ENCODE measurements at regions not wholly inside any gene's neighbourhood (a gene's known extent, or its start where the extent isn't known, plus 50 kb on each side); places are given as distances from the start of the nearest gene placed in this dataset.
A peak's percentile ranks its signal among the peaks of the same experiment; 100 is the strongest.
"Not testable (repeated sequence)": the region's sequence is repeated elsewhere in the genome, so short reads cannot be mapped to it uniquely, and the experiment has no call there.

- no peak for DNase-seq
Measured at GRCh38 chr5:68114378-68115040, 101.0 kb upstream of the PIK3R1 start.

DNA sequence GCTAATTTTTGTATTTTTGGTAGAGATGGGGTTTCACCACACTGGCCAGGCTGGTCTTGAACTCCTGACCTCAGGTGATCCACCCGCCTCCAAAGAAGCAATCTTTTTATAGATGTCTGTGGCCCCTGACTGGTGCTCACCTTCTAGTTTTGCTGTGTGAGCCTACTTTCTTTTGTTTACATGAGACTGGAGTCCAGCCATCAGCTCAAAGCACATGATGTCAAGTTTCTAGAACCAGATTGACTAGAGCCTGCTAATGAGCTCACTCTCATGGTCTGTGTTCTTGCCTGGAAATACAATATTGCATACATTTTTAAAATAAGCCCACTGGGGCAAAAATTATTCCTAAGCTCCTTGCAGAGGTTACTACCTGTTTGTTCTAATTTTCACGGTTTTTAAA, 102.9 kb upstream of the PIK3R1 start:
- DNase-seq = no peak

DNA sequence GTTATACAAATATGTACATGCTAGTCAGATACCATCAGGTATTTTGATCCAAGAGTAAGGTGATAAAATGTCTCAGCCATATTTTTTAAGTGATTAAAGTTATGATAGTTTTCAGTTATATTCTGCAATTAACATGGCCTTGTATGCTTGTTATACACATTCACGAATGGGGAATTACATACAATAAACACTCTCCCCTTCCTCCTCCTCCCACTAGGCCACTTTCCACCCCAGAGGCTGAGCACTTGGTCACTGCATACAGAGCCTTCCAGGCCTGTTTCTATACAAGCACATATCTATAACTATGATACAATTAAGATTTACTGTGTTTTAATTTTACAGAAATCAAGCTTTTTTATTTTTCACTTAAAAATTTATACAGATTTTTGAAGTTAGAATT, 104.7 kb upstream of the PIK3R1 start:
- no peak for DNase-seq

GRCh38 chr5:68110264-68110663, 105.3 kb upstream of the PIK3R1 start:
- no peak for DNase-seq

DNA sequence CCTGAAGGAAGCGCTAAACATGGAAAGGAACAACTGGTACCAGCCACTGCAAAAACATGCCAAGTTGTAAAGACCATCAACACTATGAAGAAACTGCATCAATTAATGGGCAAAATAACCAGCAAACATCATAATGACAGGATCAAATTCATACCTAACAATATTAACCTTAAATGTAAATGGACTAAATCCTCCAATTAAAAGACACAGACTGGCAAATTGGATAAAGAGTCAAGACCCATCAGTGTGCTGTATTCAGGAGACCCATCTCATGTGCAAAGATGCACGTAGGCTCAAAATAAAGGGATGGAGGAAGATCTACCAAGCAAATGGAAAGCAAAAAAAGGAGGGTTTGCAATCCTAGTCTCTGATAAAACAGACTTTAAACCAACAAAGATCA, 111.3 kb upstream of the PIK3R1 start:
- not testable (repeated sequence) for DNase-seq

GRCh38 chr5:68103297-68103696, 112.3 kb upstream of the PIK3R1 start:
- not testable (repeated sequence) for DNase-seq

DNA sequence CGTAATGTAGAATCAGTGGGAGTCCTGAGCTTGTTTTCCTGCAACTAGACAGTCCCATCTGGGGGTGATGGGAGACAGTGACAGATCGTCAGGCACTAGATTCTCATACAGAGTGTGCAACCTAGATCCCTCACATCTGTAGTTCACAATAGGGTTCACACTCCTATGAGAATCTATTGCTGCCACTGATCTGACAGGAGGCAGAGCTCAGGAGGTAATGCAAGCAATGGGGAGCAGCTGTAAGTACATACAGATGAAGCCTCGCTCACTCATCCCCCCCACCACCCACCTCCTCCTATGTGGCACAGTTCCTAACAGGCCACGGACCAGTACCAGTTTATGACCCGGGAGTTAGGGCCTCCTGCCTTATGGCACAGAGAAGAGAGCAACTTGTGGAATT, 116.2 kb upstream of the PIK3R1 start:
- no peak for DNase-seq

DNA sequence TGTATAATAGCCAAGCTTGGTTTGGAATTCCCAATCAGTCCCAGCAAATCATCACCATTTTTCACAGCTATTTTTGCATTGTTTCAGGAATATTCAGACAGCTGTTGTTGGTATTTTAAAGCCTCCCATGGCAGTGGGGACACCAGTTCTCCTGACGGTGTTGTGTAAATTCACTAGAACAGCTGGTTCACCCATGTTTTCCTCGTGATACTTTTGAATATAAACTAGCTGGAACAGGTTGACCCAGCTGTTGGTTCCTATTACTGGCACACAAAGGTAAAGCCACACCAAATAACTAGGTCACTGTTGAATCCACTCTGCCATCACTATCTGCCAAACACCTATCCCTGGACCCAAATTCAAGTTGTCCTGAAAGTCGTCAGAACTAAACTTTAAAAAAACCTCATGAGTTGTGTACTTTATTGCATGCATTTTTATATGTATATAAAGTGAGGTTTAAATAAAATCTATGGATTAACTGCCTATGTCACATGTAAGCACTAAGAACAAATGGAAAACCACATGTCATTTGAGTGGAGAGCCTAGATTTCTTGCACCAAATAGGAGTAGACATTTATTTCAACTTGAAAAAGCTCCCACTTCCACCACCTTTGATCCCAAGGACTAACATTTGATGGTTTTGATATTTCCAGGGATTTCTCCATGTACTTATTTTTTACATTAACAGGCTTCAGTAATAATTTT, 121.9 kb upstream of the PIK3R1 start:
- no peak for DNase-seq

- no peak for DNase-seq
Measured at GRCh38 chr5:68088302-68088701, 127.3 kb upstream of the PIK3R1 start.

DNA sequence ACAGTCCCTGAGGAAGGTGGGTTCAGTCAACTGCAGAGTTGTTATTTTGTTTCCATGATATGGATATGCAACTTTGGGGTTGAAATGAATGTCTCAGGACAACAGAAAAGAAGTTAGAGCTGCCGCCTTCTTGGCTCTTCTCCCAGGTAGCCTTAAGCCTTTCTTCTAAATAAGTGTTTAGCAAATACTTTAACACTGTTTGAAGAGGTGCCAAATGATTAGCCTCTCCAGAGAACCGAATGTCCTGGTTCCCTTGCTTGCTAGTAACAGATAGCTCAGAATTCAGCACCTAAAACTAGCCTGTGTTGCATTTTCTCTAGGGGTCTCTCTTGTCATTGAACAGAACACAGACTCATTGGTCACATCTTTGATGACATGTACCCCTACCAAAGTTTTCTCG, 127.7 kb upstream of the PIK3R1 start:
- no peak for DNase-seq

DNA sequence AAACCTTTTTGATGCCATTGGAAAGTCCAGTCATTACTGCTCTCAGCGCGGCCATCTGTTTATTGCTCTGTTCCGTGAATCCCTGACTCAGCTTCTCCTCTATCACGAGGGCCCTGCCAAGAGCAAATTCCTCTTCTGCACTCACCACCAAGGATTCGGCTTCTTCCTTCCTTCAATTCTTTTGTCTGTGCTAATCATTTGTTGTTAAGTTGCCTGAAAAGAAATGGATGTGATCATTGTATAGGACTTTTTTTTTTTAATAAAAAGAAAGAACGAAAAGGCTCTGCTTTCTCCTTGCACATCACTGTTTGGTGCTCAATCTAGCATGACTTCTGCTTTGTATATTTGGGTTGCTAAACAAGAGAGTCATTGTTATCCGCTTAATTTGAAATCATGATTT, 128.7 kb upstream of the PIK3R1 start:
- DNase-seq = no peak

DNA sequence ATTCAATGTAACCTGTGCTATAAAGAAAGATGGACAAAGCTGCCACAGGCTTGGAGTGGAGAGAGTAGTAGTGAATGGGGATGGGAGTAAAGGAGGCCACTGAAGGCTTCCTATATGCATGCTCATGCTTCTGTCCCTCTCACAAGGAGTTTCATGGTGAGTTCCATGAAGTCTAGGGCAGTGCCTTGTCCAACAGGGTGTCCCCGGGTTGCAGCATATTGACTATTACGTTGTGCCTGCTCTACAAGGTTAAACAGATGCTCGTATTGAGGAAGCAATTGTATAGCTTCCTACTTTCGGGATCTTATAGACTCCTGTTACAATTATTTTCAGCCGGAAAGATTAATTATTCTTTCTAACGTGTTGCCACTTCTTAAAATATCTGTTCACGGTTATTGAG, 129.1 kb upstream of the PIK3R1 start:
- no peak for DNase-seq

DNA sequence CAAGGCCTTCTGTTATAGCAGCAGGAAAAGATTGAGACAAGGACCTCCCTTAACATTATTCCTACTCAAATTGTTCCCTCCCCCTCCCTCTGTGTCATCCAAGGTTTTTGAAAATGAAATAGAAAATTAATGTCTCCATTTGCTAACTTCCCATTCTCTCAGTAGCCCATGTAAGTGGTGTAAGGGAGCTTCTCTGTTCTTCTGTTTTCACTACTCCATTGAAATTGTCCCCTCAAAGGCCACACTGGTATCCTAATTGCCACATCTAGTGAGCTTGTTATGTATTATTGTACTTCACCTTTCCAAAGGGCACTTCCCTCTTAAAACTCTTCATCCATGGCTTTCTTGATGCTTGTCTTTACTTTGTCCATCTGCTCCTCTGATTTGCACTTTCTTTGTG, 131.2 kb upstream of the PIK3R1 start:
- peak in 1 of 2 donors; percentile 18 for DNase-seq

GRCh38 chr5:68080282-68081050, 135.1 kb upstream of the PIK3R1 start:
- peak in 1 of 2 donors; percentile 33 for DNase-seq

GRCh38 chr5:68077349-68077894, 138.1 kb upstream of the PIK3R1 start:
- DNase-seq = no peak

- no peak for DNase-seq
Measured at GRCh38 chr5:68074633-68075032, 140.9 kb upstream of the PIK3R1 start.

DNA sequence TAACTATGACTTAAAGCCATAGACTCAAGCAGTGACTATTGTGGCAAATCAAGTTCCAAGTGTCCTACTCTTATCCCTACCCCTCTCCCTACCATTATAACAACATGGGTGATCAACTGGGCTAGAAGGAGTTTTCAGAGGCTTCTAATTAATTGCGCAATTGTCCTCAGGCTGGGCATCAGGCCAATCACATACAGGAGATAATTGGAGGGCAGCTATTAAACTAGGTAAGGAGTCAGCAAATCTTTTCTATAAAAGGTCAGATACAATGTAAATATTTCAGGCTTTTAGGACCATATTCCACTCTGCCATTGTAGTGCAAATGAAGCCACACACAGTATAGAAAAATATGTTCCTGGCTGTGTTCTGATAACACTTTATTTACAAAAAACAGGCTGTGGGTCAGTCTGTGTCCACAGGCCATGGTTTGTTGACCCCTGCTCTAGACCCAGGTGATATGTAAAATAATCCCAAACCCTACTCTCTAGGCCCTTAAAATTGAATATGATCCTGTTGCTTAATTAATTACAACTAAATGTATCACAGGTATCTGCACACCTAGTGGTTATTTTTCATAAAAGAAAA, 141.4 kb upstream of the PIK3R1 start:
- DNase-seq = no peak

GRCh38 chr5:68071736-68072135, 143.8 kb upstream of the PIK3R1 start:
- DNase-seq = no peak

DNA sequence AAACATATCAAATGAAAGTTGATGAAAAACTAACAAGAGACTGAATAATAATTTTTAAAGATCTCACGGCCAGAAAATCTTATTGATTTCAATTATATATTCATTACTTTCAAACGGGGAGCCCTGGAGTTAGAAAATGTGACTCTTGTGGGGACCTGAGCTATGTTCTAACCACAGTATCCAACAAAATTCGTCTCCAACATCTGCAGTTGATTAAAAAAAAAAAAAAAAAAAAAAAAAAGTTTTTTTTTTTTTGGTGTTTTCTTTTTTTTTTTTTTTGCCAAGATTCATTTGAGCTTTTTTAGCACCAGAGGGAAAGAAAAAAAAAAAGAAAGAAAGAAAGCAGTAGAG, 144.3 kb upstream of the PIK3R1 start:
- no peak for DNase-seq

GRCh38 chr5:68070591-68071281, 144.8 kb upstream of the PIK3R1 start:
- DNase-seq = no peak

DNA sequence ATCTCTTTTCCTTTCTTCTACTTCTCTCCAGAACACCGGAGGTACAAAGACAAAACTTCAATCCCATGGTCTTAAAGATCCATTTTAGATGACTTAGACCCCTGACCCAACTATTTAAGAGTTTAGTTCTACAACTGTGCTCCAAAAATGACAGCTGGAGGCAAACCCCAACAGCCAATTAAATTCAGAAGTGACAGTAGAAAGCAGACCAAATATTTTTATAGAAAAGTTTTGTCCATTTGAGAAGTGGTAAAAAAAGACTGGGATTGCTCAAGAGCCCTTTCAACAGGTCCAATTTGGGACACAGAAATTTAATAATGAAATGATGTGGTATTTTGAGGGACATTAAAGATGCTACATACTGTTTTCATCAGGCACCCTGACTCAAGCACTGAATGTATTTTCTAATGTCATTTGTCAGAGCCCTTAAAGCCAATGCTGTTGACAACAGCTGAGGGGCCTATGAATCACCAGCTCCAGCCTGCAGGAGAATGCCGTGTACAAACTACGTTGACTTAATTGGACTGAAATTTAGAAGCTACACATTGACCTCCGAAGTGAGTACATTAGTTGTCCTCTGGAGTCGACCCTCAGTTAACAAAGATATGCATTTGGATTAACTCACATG, 147.5 kb upstream of the PIK3R1 start:
- DNase-seq = no peak

DNA sequence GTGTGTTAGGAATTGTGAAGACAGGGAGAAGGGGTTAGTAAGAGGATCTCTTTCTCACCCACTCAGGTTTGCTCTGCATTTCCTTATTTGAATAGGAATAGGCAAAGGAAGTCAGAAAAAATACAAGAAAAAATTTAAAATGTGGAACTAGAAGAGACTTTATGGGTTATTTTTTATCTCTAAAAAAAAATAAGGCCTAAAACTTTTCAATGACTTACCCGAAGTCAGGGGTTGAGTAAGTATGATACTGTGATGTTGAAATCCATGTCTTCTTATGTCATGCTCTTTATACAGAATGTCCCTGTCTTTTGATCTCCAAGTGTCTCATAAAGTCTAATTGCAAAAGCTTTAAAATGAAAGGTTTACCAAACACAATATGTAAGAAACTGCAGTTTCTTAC, 148.3 kb upstream of the PIK3R1 start:
- peak; percentile 56 to 86 for DNase-seq

Measured in inflammatory macrophage (primary cell).